Fibroblast of lung (primary cell): ENCODE measurements at regions not wholly inside any gene's neighbourhood (a gene's known extent, or its start where the extent isn't known, plus 50 kb on each side); places are given as distances from the start of the nearest gene placed in this dataset.
"Not testable (repeated sequence)": the region's sequence is repeated elsewhere in the genome, so short reads cannot be mapped to it uniquely, and the experiment has no call there.

ENCODE experiments used
- DNase-seq, 2 donors: peaks; one replicate each; pipeline versions ENCODE4 v3.0.0 to v3.0.0-alpha.2; 2010; ENCODE audit warnings: low read depth in 2 of 2
- H2AFZ ChIP-seq: 2 replicates; pipeline ENCODE4 v1.5.1; 2012; ENCODE audit warnings: low read length, control low read depth, inconsistent platforms
- H3K27ac ChIP-seq: 2 replicates; pipeline ENCODE4 v1.5.1; 2011; ENCODE audit warnings: low read length, control low read depth; ENCODE audit not compliant: insufficient read depth
- H3K27me3 ChIP-seq: 2 replicates; pipeline ENCODE4 v1.5.1; 2011; ENCODE audit warnings: mild to moderate bottlenecking, low read length; ENCODE audit not compliant: control insufficient read depth, insufficient read depth
- H3K36me3 ChIP-seq: 2 replicates; pipeline ENCODE4 v1.5.1; 2011; ENCODE audit warnings: low read length; ENCODE audit not compliant: control insufficient read depth, insufficient read depth
- H3K4me1 ChIP-seq: 2 replicates; pipeline ENCODE4 v1.5.1; 2011; ENCODE audit warnings: low read length; ENCODE audit not compliant: control insufficient read depth, insufficient read depth; ENCODE audit errors: extremely low read depth
- H3K4me2 ChIP-seq: 2 replicates; pipeline ENCODE4 v1.5.1; 2011; ENCODE audit warnings: low read length, control low read depth; ENCODE audit not compliant: insufficient read depth; ENCODE audit errors: extremely low read depth
- H3K4me3 ChIP-seq, 4 experiments: fragments of 200-600 bp in 1 of 4; sonication (generic) in 1 of 4; replicated peaks in 1 of 4; 2 replicates each; pipeline ENCODE4 v1.5.1; 2011 to 2016; ENCODE audit warnings: low read length in 4 of 4, low read depth in 3 of 4, mild to moderate bottlenecking in 3 of 4, control low read depth in 2 of 4, inconsistent platforms in 1 of 4, mixed read lengths in 1 of 4; ENCODE audit not compliant: insufficient read depth in 1 of 4; ENCODE audit errors: control extremely low read depth in 1 of 4
- H3K79me2 ChIP-seq: 2 replicates; pipeline ENCODE4 v1.5.1; 2012; ENCODE audit warnings: mild to moderate bottlenecking, low read length, inconsistent platforms; ENCODE audit not compliant: control insufficient read depth, insufficient read depth
- H3K9ac ChIP-seq: 2 replicates; pipeline ENCODE4 v1.5.1; 2011; ENCODE audit warnings: mild to moderate bottlenecking, low read length, control low read depth; ENCODE audit not compliant: insufficient read depth
- H3K9me3 ChIP-seq: 2 replicates; pipeline ENCODE4 v1.5.1; 2012; ENCODE audit warnings: low read depth, low read length; ENCODE audit not compliant: control insufficient read depth, insufficient read depth
- H4K20me1 ChIP-seq: 2 replicates; pipeline ENCODE4 v1.5.1; 2011; ENCODE audit warnings: low read length; ENCODE audit not compliant: control insufficient read depth, insufficient read depth; ENCODE audit errors: extremely low read depth
- CTCF ChIP-seq, 2 donors: IDR thresholded peaks in 1 of 2; conservative IDR thresholded peaks in 1 of 2; 1 replicate in 1 of 2; 2 replicates in 1 of 2; pipeline ENCODE4 v1.5.1; 2011 to 2012; ENCODE audit warnings: low read length in 2 of 2, control low read depth in 1 of 2, inconsistent platforms in 1 of 2, low read depth in 1 of 2, mild to moderate bottlenecking in 1 of 2
- EZH2 ChIP-seq: IDR thresholded peaks from 2 replicates; pipeline ENCODE4 v1.5.1; 2012; ENCODE audit warnings: low read length, control low read depth, mild to moderate bottlenecking; ENCODE audit errors: missing control alignments

GRCh38 chrX:112931478-112931877, 90.8 kb upstream of the AMOT start:
- no peak for DNase-seq
- Histone ChIP-seq H3K9ac (no peak overlapping the region), H3K9me3 (no peaks in the 10 kb centered on the region), H4K20me1 (no peaks in the 10 kb centered on the region), H3K27me3 (no peaks in the 10 kb centered on the region), H3K79me2 (no peaks in the 10 kb centered on the region), H3K36me3 (no peaks in the 10 kb centered on the region), H2AFZ (no peak overlapping the region), H3K4me3 (no peak overlapping the region), H3K4me1 (no peaks in the 10 kb centered on the region), H3K4me2 (no peak overlapping the region), H3K27ac (no peak overlapping the region)
- TF ChIP-seq CTCF (conservative IDR thresholded peaks at IDR 0.05 in 1 of 2, IDR thresholded peaks at IDR 0.05 in 1 of 2; ENCODE audit: low read depth in 1 of 2, low read length in 2 of 2) = no peak
- no peak for TF ChIP-seq EZH2

GRCh38 chrX:112923381-112923780, 82.8 kb upstream of the AMOT start:
- not testable (repeated sequence) for H4K20me1 ChIP-seq, H3K9me3 ChIP-seq, H3K4me3 ChIP-seq, H3K4me2 ChIP-seq, H3K9ac ChIP-seq, H3K36me3 ChIP-seq, H2AFZ ChIP-seq, DNase-seq, H3K79me2 ChIP-seq, H3K4me1 ChIP-seq, H3K27me3 ChIP-seq, H3K27ac ChIP-seq

GRCh38 chrX:112913807-112914206, 73.2 kb upstream of the AMOT start:
- Histone ChIP-seq H3K4me2 (no peak overlapping the region), H3K79me2 (no peaks in the 10 kb centered on the region), H3K36me3 (no peaks in the 10 kb centered on the region), H3K27ac (no peak overlapping the region), H2AFZ (no peak overlapping the region), H4K20me1 (no peaks in the 10 kb centered on the region), H3K4me1 (no peaks in the 10 kb centered on the region), H3K9me3 (no peaks in the 10 kb centered on the region), H3K4me3 (no peak overlapping the region), H3K9ac (no peak overlapping the region), H3K27me3 (no peaks in the 10 kb centered on the region)
- TF ChIP-seq EZH2 (no peak), CTCF (conservative IDR thresholded peaks at IDR 0.05 in 1 of 2, IDR thresholded peaks at IDR 0.05 in 1 of 2; ENCODE audit: low read depth in 1 of 2, low read length in 2 of 2) (no peak)
- no peak for DNase-seq

- H3K4me3 ChIP-seq = no peak overlapping the region
- DNase-seq = no peak
- H3K4me2 ChIP-seq = no peak overlapping the region
- H3K4me1 ChIP-seq = no peaks in the 10 kb centered on the region
- H3K9ac ChIP-seq = no peak overlapping the region
- no peaks in the 10 kb centered on the region for H4K20me1 ChIP-seq
- H3K27me3 ChIP-seq = no peaks in the 10 kb centered on the region
- H3K36me3 ChIP-seq = no peaks in the 10 kb centered on the region
- H3K9me3 ChIP-seq = no peaks in the 10 kb centered on the region
- no peak overlapping the region for H2AFZ ChIP-seq
- H3K79me2 ChIP-seq = no peaks in the 10 kb centered on the region
- no peak overlapping the region for H3K27ac ChIP-seq
- TF ChIP-seq EZH2 = no peak
- TF ChIP-seq CTCF (conservative IDR thresholded peaks at IDR 0.05 in 1 of 2, IDR thresholded peaks at IDR 0.05 in 1 of 2; ENCODE audit: low read depth in 1 of 2, low read length in 2 of 2) = no peak
Observed at GRCh38 chrX:112910418-112910817, 69.8 kb upstream of the AMOT start.
